ENCODE measurements at regions not wholly inside any gene's neighbourhood (a gene's known extent, or its start where the extent isn't known, plus 50 kb on each side); places are given as distances from the start of the nearest gene placed in this dataset.

DNA sequence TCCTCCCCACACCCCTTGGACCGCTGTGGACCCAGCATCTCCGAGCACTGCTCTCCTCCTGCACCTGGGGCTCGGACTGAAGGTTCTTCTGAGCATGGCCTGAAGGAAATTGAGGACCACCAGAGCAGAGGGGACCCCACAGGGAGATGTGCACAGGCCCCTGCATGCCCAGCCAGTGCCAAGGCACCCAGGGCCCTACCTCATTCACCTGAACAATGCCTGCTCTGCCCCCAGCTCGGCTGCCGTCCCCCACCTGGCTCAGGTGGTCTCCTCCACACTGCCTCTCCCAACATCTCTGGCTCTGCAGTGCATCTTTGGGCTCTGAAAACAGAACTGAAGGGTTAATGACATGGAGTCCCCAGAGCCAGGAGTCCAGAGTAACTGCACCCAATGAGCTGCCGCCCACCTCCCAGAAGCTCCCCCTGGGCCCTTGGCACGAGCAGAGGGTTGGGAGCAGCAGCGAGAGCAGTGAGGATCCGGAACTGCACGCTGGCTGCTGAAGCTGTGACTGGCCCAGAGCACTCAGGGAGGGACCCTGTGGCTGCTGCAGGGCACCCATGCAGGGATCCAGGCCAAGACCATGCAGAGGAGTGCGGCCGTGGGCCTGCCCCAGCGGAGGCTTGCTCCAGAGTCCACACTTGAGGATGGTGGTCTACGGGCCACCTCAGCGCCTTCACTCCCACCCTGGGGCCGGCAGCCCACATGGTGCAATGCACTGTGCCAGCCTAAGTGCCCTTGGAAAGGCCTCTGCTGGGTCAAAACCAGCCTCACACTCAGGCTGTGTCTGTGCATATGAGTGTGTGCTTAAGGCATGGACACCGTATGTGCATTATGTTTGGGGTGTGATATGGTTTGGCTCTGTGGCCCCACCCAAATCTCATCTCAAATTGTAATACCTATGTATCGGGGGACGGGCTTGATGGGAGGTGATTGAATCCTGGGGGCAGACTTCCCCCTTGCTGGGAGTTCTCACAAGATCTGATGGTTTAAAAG, 686.1 kb downstream of the TBC1D22A start:
- Histone ChIP-seq H3K9ac (ENCODE audit: low read length in 2 of 2) (no peak overlapping the region), H3K27ac (ENCODE audit: low read length) (no peak overlapping the region), H3K9me3 (ENCODE audit: control insufficient read depth in 2 of 2, low read length in 2 of 2) (peaks cover 0 to 10% of the 10 kb centered on the region in 2 donors), H3K4me3 (ENCODE audit: low read length in 2 of 2) (no peak overlapping the region), H3K36me3 (ENCODE audit: control insufficient read depth in 2 of 2, insufficient read depth in 2 of 2, low read length in 2 of 2) (no peaks in the 10 kb centered on the region), H3K4me1 (ENCODE audit: control insufficient read depth, insufficient read depth, low read length) (peaks cover 2% of the 10 kb centered on the region), H3K27me3 (ENCODE audit: control insufficient read depth in 1 of 2, insufficient read depth in 2 of 2, low read length in 2 of 2) (peaks cover 4 to 5% of the 10 kb centered on the region in 2 donors)

DNA sequence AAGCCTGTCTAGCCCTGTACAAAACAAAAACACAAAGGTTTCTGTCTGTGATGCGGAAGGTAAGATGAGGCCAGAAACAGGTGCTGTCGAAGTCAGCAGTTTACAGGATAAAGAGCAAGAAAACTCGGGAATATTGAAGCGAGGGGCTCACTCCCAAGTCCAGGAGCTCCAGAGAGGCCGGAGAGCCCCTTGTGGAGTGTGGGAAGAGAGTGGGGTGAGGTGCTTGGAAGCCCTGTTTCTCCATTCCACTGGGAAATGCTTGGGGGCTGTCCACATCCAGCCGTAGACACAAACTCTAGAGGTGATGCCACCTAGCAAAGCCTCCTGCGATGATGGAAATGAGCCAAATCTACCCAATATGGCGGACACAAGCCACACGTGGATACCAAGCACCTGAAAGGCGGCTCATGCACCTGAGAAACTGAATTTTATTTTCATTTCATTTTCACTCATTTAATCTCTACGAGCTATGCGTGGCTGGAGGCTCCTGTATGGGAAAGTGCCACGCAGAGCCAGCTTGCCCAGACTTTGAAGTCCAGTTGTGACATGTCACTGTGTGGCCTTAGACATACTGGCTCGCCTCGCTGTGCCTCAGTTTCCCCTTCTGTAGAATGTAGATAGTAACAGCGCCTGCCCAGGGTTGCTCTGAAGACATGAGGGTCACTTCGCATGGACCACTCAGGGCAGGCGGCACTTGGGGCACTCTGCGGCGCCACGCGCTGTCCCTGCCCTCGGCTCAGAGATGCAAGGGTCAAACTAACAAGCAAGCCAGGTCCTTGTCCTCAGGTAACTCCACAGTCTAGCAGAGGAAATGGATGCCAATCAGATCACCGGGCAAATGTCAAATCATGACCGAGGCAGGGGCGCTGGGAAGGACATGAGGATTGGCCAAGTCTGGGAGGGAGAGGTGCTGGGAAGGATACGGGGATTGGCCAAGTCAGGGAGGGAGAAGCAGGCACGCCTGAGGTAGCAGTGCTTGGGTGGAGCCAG, 684.7 kb downstream of the TBC1D22A start:
- Histone ChIP-seq H3K4me1 (ENCODE audit: control insufficient read depth, insufficient read depth, low read length) (peaks cover 2% of the 10 kb centered on the region), H3K36me3 (ENCODE audit: control insufficient read depth in 2 of 2, insufficient read depth in 2 of 2, low read length in 2 of 2) (no peaks in the 10 kb centered on the region), H3K9ac (ENCODE audit: low read length in 2 of 2) (no peak overlapping the region), H3K9me3 (ENCODE audit: control insufficient read depth in 2 of 2, low read length in 2 of 2) (peaks cover 0 to under 1% of the 10 kb centered on the region in 2 donors), H3K27ac (ENCODE audit: low read length) (no peak overlapping the region), H3K27me3 (ENCODE audit: control insufficient read depth in 1 of 2, insufficient read depth in 2 of 2, low read length in 2 of 2) (peaks cover 4 to 6% of the 10 kb centered on the region in 2 donors), H3K4me3 (ENCODE audit: low read length in 2 of 2) (no peak overlapping the region)

DNA sequence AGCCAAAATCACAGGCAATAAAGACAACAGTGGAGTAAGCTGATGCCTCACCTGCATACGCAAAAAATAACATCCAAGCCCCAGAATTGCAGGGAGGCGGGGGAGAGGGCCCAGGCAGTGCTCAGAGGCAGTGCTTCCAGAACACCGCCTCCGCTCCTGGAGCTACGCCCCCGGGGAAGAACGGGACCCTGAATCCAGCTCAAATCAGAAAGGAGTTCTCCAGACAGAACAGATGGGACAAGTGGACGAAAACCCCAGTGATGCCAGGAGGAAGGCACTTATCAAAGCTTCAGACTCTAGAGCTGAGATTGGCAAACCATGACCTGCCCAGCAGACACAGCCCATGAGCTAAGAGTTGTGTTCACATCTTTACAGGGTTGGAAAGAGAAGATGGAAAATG, 683.9 kb downstream of the TBC1D22A start:
- Histone ChIP-seq H3K9ac (ENCODE audit: low read length in 2 of 2) (no peak overlapping the region), H3K27me3 (ENCODE audit: control insufficient read depth in 1 of 2, insufficient read depth in 2 of 2, low read length in 2 of 2) (peaks cover 2 to 6% of the 10 kb centered on the region in 2 donors), H3K4me1 (ENCODE audit: control insufficient read depth, insufficient read depth, low read length) (peaks cover 2% of the 10 kb centered on the region), H3K27ac (ENCODE audit: low read length) (no peak overlapping the region), H3K36me3 (ENCODE audit: control insufficient read depth in 2 of 2, insufficient read depth in 2 of 2, low read length in 2 of 2) (no peaks in the 10 kb centered on the region), H3K4me3 (ENCODE audit: low read length in 2 of 2) (no peak overlapping the region), H3K9me3 (ENCODE audit: control insufficient read depth in 2 of 2, low read length in 2 of 2) (peaks cover 0 to 5% of the 10 kb centered on the region in 2 donors)

DNA sequence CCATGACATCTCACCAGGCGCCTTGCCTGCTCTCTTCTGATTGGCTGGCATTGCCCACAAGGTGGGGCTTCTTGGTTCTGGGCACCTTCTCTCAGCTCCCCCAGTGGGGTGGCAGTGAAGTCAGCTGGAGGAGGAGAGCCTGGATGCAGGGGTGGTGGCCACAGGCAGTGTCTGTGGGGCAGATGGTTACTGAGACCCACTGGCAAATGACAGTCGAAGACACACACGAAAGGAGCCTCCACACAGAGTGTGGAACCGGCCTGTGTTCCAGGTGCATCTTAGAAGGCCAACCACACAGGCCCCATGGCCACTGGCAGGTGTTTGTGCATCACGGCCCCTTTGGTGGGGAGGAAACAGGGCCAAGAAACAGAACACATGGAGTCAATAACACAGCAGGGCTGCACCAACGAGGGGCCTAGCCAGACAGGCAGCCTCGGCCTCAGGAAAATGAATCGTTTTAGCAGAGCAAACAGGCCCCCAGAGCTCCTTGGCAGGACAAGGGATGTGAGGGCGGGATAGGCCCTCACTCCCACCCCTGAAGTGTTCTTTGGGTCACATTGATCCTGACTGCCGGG, 683.4 kb downstream of the TBC1D22A start:
- H3K27ac ChIP-seq (ENCODE audit: low read length) = no peak overlapping the region
- H3K27me3 ChIP-seq (ENCODE audit: control insufficient read depth in 1 of 2, insufficient read depth in 2 of 2, low read length in 2 of 2) = peaks cover 2 to 6% of the 10 kb centered on the region in 2 donors
- peaks cover 1% of the 10 kb centered on the region for H3K4me1 ChIP-seq (ENCODE audit: control insufficient read depth, insufficient read depth, low read length)

DNA sequence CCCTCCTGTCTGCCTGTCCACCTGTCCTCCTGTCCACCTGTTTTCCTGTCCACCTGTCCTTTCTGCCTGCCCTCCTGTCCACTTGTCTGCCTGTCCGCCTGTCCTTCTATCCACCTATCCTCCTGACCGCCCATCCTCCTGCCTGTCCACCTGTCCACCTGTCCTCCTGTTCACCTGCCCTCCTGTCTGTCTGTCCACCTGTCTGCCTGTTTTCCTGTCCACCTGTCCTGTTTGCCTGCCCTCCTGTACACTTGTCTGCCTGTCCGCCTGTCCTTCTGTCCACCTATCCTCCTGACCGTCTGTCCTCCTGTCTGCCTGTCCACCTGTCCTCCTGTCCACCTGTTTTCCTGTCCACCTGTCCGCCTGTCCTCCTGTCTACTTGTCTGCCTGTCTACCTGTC, 682.8 kb downstream of the TBC1D22A start:
- Histone ChIP-seq H3K9me3 (ENCODE audit: control insufficient read depth in 2 of 2, low read length in 2 of 2) (peaks cover 0 to 5% of the 10 kb centered on the region in 2 donors), H3K27ac (ENCODE audit: low read length) (no peak overlapping the region), H3K27me3 (ENCODE audit: control insufficient read depth in 1 of 2, insufficient read depth in 2 of 2, low read length in 2 of 2) (peaks cover 2 to 6% of the 10 kb centered on the region in 2 donors), H3K36me3 (ENCODE audit: control insufficient read depth in 2 of 2, insufficient read depth in 2 of 2, low read length in 2 of 2) (no peaks in the 10 kb centered on the region), H3K4me3 (ENCODE audit: low read length in 2 of 2) (no peak overlapping the region), H3K9ac (ENCODE audit: low read length in 2 of 2) (no peak overlapping the region), H3K4me1 (ENCODE audit: control insufficient read depth, insufficient read depth, low read length) (no peaks in the 10 kb centered on the region)

More for the DNA sequence above, 683.4 kb downstream of the TBC1D22A start:
- H3K4me3 ChIP-seq (ENCODE audit: low read length in 2 of 2) = no peak overlapping the region
- H3K9ac ChIP-seq (ENCODE audit: low read length in 2 of 2) = no peak overlapping the region
- H3K36me3 ChIP-seq (ENCODE audit: control insufficient read depth in 2 of 2, insufficient read depth in 2 of 2, low read length in 2 of 2) = no peaks in the 10 kb centered on the region
- peaks cover 0 to 5% of the 10 kb centered on the region in 2 donors for H3K9me3 ChIP-seq (ENCODE audit: control insufficient read depth in 2 of 2, low read length in 2 of 2)

DNA sequence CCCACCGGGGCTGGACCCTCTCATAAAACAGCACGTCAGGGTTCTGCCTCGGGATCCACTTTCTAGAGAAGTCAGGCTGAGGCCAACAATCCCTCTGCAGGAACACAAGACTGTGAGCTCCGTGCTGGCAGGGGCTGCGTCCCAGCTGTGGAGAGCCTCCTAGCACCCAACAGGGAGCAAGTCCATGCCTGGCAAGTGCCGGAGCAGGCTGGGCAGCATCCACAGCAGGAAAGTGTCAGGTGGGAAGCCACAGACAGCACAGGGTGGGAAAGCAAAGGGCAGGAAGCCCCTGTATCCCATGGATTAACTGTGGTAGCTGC, 682.3 kb downstream of the TBC1D22A start:
- Histone ChIP-seq H3K9me3 (ENCODE audit: control insufficient read depth in 2 of 2, low read length in 2 of 2) (peaks cover 0 to 5% of the 10 kb centered on the region in 2 donors), H3K27ac (ENCODE audit: low read length) (no peak overlapping the region), H3K27me3 (ENCODE audit: control insufficient read depth in 1 of 2, insufficient read depth in 2 of 2, low read length in 2 of 2) (peaks cover 2 to 6% of the 10 kb centered on the region in 2 donors), H3K36me3 (ENCODE audit: control insufficient read depth in 2 of 2, insufficient read depth in 2 of 2, low read length in 2 of 2) (no peaks in the 10 kb centered on the region), H3K9ac (ENCODE audit: low read length in 2 of 2) (no peak overlapping the region), H3K4me3 (ENCODE audit: low read length in 2 of 2) (no peak overlapping the region), H3K4me1 (ENCODE audit: control insufficient read depth, insufficient read depth, low read length) (no peaks in the 10 kb centered on the region)

DNA sequence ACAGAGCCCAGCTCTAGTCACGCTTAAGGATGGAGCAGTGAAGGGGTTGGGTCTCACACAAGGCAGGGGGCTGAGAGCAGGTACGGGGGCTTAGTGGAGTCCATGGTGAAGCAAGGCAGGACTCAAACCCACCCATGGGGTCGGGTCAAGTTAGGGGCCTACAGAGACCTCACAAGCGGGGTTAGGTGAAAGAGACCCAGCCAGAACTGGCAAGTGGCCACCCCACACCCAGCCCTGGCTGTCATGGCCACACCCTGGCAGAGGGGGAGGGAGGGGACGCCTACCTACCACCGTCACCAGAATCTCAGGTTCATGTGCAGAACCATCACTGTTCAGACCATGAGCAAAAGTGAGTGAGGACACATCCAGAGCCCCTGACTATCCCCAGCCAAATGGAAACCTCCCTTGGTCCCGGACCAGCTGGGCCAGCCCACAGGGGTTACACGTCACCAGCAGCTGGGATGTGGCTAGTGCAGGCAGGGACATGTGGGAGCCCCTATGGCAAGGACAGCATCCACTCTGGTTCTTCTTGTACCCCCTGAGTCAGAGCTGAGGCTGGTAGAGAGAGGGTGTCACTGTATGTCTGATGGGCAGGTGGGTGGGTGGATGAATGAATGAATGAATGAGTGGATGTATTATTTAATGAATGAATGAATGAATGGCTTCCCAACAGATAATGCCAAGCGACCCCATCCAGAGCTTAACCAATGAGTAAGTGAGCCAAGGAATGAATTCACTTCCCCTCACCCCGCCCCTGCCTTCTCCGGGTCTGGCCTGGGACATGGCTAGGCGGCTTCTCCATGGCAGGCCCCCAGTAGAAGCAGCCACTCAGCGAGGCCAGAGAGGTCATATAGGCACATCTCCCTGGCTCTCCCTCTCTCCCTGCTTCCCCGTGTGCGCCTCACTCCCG, 681.6 kb downstream of the TBC1D22A start:
- Histone ChIP-seq H3K4me1 (ENCODE audit: control insufficient read depth, insufficient read depth, low read length) (no peaks in the 10 kb centered on the region), H3K36me3 (ENCODE audit: control insufficient read depth in 2 of 2, insufficient read depth in 2 of 2, low read length in 2 of 2) (no peaks in the 10 kb centered on the region), H3K4me3 (ENCODE audit: low read length in 2 of 2) (no peak overlapping the region), H3K27me3 (ENCODE audit: control insufficient read depth in 1 of 2, insufficient read depth in 2 of 2, low read length in 2 of 2) (peaks cover 2 to 6% of the 10 kb centered on the region in 2 donors), H3K27ac (ENCODE audit: low read length) (no peak overlapping the region), H3K9me3 (ENCODE audit: control insufficient read depth in 2 of 2, low read length in 2 of 2) (peaks cover 0 to 5% of the 10 kb centered on the region in 2 donors), H3K9ac (ENCODE audit: low read length in 2 of 2) (no peak overlapping the region)

DNA sequence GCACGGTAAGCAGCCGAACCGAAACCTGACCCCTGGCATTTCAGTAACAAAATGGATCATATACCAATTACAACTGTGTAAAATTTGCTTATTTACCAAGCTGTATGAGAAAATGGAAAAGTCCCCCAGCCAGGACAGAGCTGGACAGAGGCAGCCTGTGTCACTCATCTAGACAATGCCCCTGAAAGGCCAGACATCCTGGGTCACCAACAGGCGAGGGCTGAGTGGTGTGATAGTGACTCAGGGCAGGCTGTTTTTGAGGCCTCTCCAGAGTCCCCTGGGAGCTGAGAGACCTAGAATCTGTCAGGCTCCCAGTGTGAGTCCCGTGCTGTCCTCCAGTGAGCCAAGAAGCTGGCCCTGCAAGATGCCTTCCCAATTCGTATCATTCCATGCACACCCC, 680.4 kb downstream of the TBC1D22A start:
- Histone ChIP-seq H3K27ac (ENCODE audit: low read length) (no peak overlapping the region), H3K4me1 (ENCODE audit: control insufficient read depth, insufficient read depth, low read length) (no peaks in the 10 kb centered on the region), H3K9me3 (ENCODE audit: control insufficient read depth in 2 of 2, low read length in 2 of 2) (peaks cover 0 to 5% of the 10 kb centered on the region in 2 donors), H3K27me3 (ENCODE audit: control insufficient read depth in 1 of 2, insufficient read depth in 2 of 2, low read length in 2 of 2) (peaks cover 2 to 6% of the 10 kb centered on the region in 2 donors), H3K36me3 (ENCODE audit: control insufficient read depth in 2 of 2, insufficient read depth in 2 of 2, low read length in 2 of 2) (no peaks in the 10 kb centered on the region), H3K4me3 (ENCODE audit: low read length in 2 of 2) (no peak overlapping the region), H3K9ac (ENCODE audit: low read length in 2 of 2) (no peak overlapping the region)

DNA sequence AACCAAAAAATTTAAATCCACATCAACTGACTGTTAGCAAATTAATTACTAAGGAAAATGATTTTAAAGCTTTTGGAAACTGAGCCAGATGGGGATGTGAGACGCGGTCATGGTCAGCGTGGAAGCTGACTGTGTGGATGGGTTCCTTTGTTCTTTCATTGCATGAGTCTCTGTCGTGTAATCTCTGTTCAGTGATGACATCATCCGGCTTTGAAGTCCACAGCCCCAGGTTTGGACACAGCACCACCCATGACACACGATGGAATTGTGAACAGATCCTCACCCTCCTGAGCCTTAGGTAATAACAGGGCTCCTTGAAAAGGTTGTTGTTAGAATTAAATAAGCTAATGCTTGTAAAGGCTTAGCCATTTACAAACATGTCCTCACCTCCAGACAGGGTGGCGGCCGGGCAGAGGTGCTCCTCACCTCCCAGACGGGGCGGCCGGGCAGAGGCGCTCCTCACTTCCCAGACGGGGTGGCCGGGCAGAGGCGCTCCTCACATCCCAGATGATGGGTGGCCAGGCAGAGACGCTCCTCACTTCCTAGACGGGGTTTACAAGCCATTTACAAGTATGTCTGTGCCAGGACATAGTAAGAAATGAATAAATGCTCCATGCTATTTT, 677.3 kb downstream of the TBC1D22A start:
- Histone ChIP-seq H3K36me3 (ENCODE audit: control insufficient read depth in 2 of 2, insufficient read depth in 2 of 2, low read length in 2 of 2) (no peaks in the 10 kb centered on the region), H3K9me3 (ENCODE audit: control insufficient read depth in 2 of 2, low read length in 2 of 2) (peaks cover 0 to 5% of the 10 kb centered on the region in 2 donors), H3K9ac (ENCODE audit: low read length in 2 of 2) (no peak overlapping the region), H3K4me1 (ENCODE audit: control insufficient read depth, insufficient read depth, low read length) (no peaks in the 10 kb centered on the region), H3K4me3 (ENCODE audit: low read length in 2 of 2) (no peak overlapping the region), H3K27me3 (ENCODE audit: control insufficient read depth in 1 of 2, insufficient read depth in 2 of 2, low read length in 2 of 2) (peaks cover 2 to 6% of the 10 kb centered on the region in 2 donors), H3K27ac (ENCODE audit: low read length) (no peak overlapping the region)

Data from stomach smooth muscle (tissue), 2 donors.